Trophoblast cell (in vitro differentiated cells and primary cell): ENCODE measurements at regions not wholly inside any gene's neighbourhood (a gene's known extent, or its start where the extent isn't known, plus 50 kb on each side); places are given as distances from the start of the nearest gene placed in this dataset.

ENCODE experiments used
- DNase-seq, 2 donors: peaks; one replicate each; pipeline ENCODE4 v3.0.0-alpha.2; 2016
- H2AFZ ChIP-seq: 2 replicates; pipeline ENCODE4 v1.6.1; 2013; ENCODE audit warnings: low read length, moderate library complexity, mild to moderate bottlenecking; ENCODE audit not compliant: insufficient read depth, poor library complexity
- H2AK5ac ChIP-seq: 2 replicates; pipeline ENCODE4 v1.6.1; 2013; ENCODE audit warnings: mild to moderate bottlenecking, low read length
- H2BK120ac ChIP-seq: 2 replicates; pipeline ENCODE4 v1.6.1; 2013; ENCODE audit warnings: low read length, mild to moderate bottlenecking, moderate library complexity; ENCODE audit not compliant: insufficient read depth, poor library complexity
- H2BK12ac ChIP-seq: 2 replicates; pipeline ENCODE4 v1.6.1; 2013; ENCODE audit warnings: mild to moderate bottlenecking, low read length, moderate library complexity
- H2BK5ac ChIP-seq: 2 replicates; pipeline ENCODE4 v1.6.1; 2013; ENCODE audit warnings: low read length, low read depth, moderate library complexity, mild to moderate bottlenecking; ENCODE audit not compliant: poor library complexity
- H3K14ac ChIP-seq: 2 replicates; pipeline ENCODE4 v1.6.1; 2013; ENCODE audit warnings: mild to moderate bottlenecking, low read length
- H3K18ac ChIP-seq: 2 replicates; pipeline ENCODE4 v1.6.1; 2013; ENCODE audit warnings: mild to moderate bottlenecking, low read length
- H3K23ac ChIP-seq: 2 replicates; pipeline ENCODE4 v1.6.1; 2013; ENCODE audit warnings: low read length
- H3K27ac ChIP-seq: 2 replicates; pipeline ENCODE4 v1.5.1; 2013; ENCODE audit warnings: low read depth, mild to moderate bottlenecking, inconsistent platforms, low read length, moderate library complexity
- H3K27me3 ChIP-seq: 2 replicates; pipeline ENCODE4 v1.6.1; 2013; ENCODE audit warnings: inconsistent platforms, mild to moderate bottlenecking, low read length, moderate library complexity; ENCODE audit not compliant: insufficient read depth
- H3K36me3 ChIP-seq, 2 experiments: 1 replicate in 1 of 2; 2 replicates in 1 of 2; pipeline ENCODE4 v1.6.1; 2013; ENCODE audit warnings: low read length in 2 of 2, mild to moderate bottlenecking in 2 of 2, moderate library complexity in 1 of 2; ENCODE audit not compliant: insufficient read depth in 2 of 2, control insufficient read depth in 1 of 2
- H3K4ac ChIP-seq: 2 replicates; pipeline ENCODE4 v1.6.1; 2013; ENCODE audit warnings: low read depth, mild to moderate bottlenecking, low read length, moderate library complexity
- H3K4me1 ChIP-seq, 2 experiments: 1 replicate in 1 of 2; 2 replicates in 1 of 2; pipeline ENCODE4 v1.6.1; 2013; ENCODE audit warnings: low read length in 2 of 2, mild to moderate bottlenecking in 2 of 2, moderate library complexity in 1 of 2; ENCODE audit not compliant: insufficient read depth in 2 of 2, control insufficient read depth in 1 of 2
- H3K4me2 ChIP-seq: 2 replicates; pipeline ENCODE4 v1.6.1; 2013; ENCODE audit warnings: inconsistent platforms, mild to moderate bottlenecking, low read length, moderate library complexity
- H3K4me3 ChIP-seq: 2 replicates; pipeline ENCODE4 v1.5.1; 2013; ENCODE audit warnings: mild to moderate bottlenecking, low read depth, low read length, inconsistent platforms
- H3K79me1 ChIP-seq: one replicate; pipeline ENCODE4 v1.6.1; 2013; ENCODE audit warnings: low read length
- H3K79me2 ChIP-seq: 2 replicates; pipeline ENCODE4 v1.6.1; 2013; ENCODE audit warnings: low read length, mild to moderate bottlenecking; ENCODE audit not compliant: control insufficient read depth, insufficient read depth, poor library complexity
- H3K9ac ChIP-seq: 2 replicates; pipeline ENCODE4 v1.6.1; 2013; ENCODE audit warnings: mild to moderate bottlenecking, low read length
- H3K9me3 ChIP-seq: 2 replicates; pipeline ENCODE4 v1.6.1; 2013; ENCODE audit warnings: low read depth, mild to moderate bottlenecking, control low read depth, inconsistent platforms, low read length; ENCODE audit not compliant: insufficient read depth
- H4K12ac ChIP-seq: 2 replicates; pipeline ENCODE4 v1.6.1; 2013; ENCODE audit warnings: low read depth, mild to moderate bottlenecking, low read length, moderate library complexity
- H4K8ac ChIP-seq: 2 replicates; pipeline ENCODE4 v1.6.1; 2013; ENCODE audit warnings: low read depth, mild to moderate bottlenecking, low read length, moderate library complexity
- H4K91ac ChIP-seq: one replicate; pipeline ENCODE4 v1.6.1; 2013; ENCODE audit warnings: low read depth, mild to moderate bottlenecking, low read length, moderate library complexity
- WGBS: extraction: QIAGEN DNeasy Blood & Tissue Kit; methylation state at CpG from one replicate; pipeline ENCODE4 v1.1.7; 2013; ENCODE audit warnings: missing lambda C conversion rate; ENCODE audit not compliant: insufficient read length, insufficient coverage; ENCODE audit errors: extremely low coverage; 5-methylcytosine and 5-hydroxymethylcytosine counted together

DNA sequence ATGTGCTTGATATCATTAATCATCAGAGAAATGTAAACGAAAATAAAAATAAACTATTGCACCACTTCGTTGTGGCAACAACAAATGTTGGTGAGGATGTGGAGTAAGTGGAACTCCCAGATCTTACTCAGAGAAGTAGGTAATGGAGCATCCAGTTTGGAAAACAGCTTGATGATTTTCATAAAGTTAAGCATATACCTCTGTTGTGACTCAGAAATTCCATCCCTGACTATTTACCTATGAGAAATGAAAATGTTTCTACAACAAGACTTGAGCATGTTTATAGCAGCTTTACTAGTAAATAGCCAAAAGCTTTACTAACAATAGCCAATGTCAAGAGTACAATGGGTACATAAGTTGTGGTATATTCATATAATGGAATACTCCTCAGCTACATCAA lies 214.7 kb upstream of the NMUR2 start:
- no peak overlapping the region for H2BK120ac ChIP-seq
- no peak overlapping the region for H3K9ac ChIP-seq
- H2BK12ac ChIP-seq = no peak overlapping the region
- H3K79me1 ChIP-seq = no peaks in the 10 kb centered on the region
- no peak overlapping the region for H4K91ac ChIP-seq
- no peak overlapping the region for H3K4ac ChIP-seq
- no peak overlapping the region for H3K18ac ChIP-seq
- H2BK5ac ChIP-seq = no peak overlapping the region
- H3K4me3 ChIP-seq = no peak overlapping the region
- no peaks in the 10 kb centered on the region for H3K27me3 ChIP-seq
- H3K4me2 ChIP-seq = no peak overlapping the region
- H2AFZ ChIP-seq = no peak overlapping the region
- no peaks in the 10 kb centered on the region for H3K36me3 ChIP-seq
- no peak overlapping the region for H4K8ac ChIP-seq
- H3K27ac ChIP-seq = no peak overlapping the region
- no peak overlapping the region for H4K12ac ChIP-seq
- H3K23ac ChIP-seq = no peak overlapping the region
- no peaks in the 10 kb centered on the region for H3K4me1 ChIP-seq
- no peak overlapping the region for H3K14ac ChIP-seq
- WGBS = no CpG with 5 or more reads among the region's 2 CpGs
- H3K9me3 ChIP-seq = no peaks in the 10 kb centered on the region
- no peaks in the 10 kb centered on the region for H3K79me2 ChIP-seq
- peak in 1 of 2 donors; percentile 55 for DNase-seq
- no peak overlapping the region for H2AK5ac ChIP-seq

DNA sequence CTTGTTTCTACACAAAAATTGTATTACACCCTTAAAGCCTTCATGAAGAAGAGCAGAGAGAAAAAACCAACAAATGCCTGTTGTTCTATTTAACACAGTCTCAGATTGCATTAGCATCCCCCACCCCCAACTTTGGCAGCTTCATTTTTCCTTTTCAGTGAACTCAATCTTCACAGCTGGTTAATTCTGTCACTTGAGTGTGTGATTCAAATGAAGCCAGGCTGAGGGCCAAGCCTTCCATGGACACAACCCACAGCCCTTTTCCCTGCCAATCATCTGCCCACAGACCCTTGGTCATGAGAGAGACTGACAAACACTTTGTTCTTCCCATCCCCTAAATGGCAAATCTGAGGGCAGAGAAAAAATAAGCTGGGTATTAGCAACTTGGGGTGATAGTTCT lies 217.5 kb upstream of the NMUR2 start:
- Histone ChIP-seq H3K23ac (no peak overlapping the region), H3K4me3 (no peak overlapping the region)

DNA sequence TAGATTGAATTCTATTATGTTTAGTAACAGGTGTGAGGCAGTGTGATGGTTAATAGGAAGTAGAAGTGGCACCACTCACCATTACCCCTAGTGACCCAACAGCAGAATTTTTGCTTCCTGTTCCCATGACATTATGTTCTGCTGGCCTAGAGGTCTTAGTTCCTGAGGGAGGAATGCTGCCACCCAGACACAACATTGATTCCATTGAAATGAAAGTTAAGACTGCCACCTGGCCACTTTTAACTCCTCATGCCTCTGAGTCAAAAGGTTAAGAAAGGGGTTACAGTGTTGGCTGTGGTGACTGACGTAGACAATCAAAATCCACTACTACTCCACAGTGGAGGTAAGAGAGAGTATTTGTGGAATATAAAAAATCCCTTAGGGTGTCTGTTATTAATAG lies 218.9 kb upstream of the NMUR2 start:
- H2BK5ac ChIP-seq = no peak overlapping the region
- no peak overlapping the region for H3K4ac ChIP-seq
- no peak overlapping the region for H3K27ac ChIP-seq
- H2AFZ ChIP-seq = no peak overlapping the region
- H4K91ac ChIP-seq = no peak overlapping the region
- H2BK120ac ChIP-seq = no peak overlapping the region
- no peak overlapping the region for H4K12ac ChIP-seq
- no peaks in the 10 kb centered on the region for H3K79me2 ChIP-seq
- H3K23ac ChIP-seq = no peak overlapping the region
- no peak overlapping the region for H2AK5ac ChIP-seq
- no peak overlapping the region for H3K9ac ChIP-seq
- H2BK12ac ChIP-seq = no peak overlapping the region
- H3K4me2 ChIP-seq = no peak overlapping the region
- no peak overlapping the region for H3K14ac ChIP-seq
- no peaks in the 10 kb centered on the region for H3K27me3 ChIP-seq
- no peak overlapping the region for H3K18ac ChIP-seq
- DNase-seq = peak; percentile 53
- H3K4me1 ChIP-seq = no peaks in the 10 kb centered on the region
- H3K36me3 ChIP-seq = no peaks in the 10 kb centered on the region
- no peaks in the 10 kb centered on the region for H3K79me1 ChIP-seq
- H4K8ac ChIP-seq = no peak overlapping the region
- H3K4me3 ChIP-seq = no peak overlapping the region
- no CpG with 5 or more reads among the region's 1 CpG for WGBS
- H3K9me3 ChIP-seq = no peaks in the 10 kb centered on the region

More for the DNA sequence above, 217.5 kb upstream of the NMUR2 start:
- Histone ChIP-seq H4K91ac (no peak overlapping the region), H2BK5ac (no peak overlapping the region), H3K27ac (no peak overlapping the region), H3K9me3 (no peaks in the 10 kb centered on the region), H3K4me1 (no peaks in the 10 kb centered on the region), H3K4me2 (no peak overlapping the region), H3K36me3 (no peaks in the 10 kb centered on the region), H2AK5ac (no peak overlapping the region), H3K14ac (no peak overlapping the region), H3K79me2 (no peaks in the 10 kb centered on the region), H3K4ac (no peak overlapping the region), H2AFZ (no peak overlapping the region), H2BK120ac (no peak overlapping the region), H3K27me3 (no peaks in the 10 kb centered on the region), H3K18ac (no peak overlapping the region), H2BK12ac (no peak overlapping the region), H3K79me1 (no peaks in the 10 kb centered on the region), H4K8ac (no peak overlapping the region), H4K12ac (no peak overlapping the region), H3K9ac (no peak overlapping the region)
- no peak for DNase-seq

DNA sequence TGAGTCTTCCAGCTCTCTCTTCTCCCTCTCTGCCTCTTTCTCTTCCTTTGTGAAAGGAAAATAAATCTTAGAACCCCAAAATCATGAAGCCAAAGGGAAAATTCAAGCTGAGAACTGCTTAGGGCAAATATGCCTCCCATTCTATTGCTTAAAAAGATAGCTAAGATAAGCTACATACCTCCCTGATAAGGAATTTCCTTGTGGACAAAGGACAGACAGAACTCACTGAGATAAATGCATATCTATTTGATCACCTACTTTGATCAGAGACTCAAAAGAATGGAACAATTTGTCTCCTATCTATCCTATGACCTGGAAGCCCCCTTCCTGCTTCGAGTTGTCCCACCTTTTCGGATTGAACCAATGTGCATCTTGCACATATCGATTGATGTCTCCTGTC lies 220.6 kb upstream of the NMUR2 start:
- no peaks in the 10 kb centered on the region for H3K79me2 ChIP-seq
- no peak overlapping the region for H3K4me3 ChIP-seq
- H3K14ac ChIP-seq = no peak overlapping the region
- DNase-seq = peak in 1 of 2 donors; percentile 59
- no peaks in the 10 kb centered on the region for H3K9me3 ChIP-seq
- H3K27ac ChIP-seq = no peak overlapping the region
- H4K8ac ChIP-seq = no peak overlapping the region
- H3K4ac ChIP-seq = no peak overlapping the region
- no peak overlapping the region for H3K23ac ChIP-seq
- no peaks in the 10 kb centered on the region for H3K36me3 ChIP-seq
- no peak overlapping the region for H4K91ac ChIP-seq
- no peak overlapping the region for H2BK5ac ChIP-seq
- H2AK5ac ChIP-seq = no peak overlapping the region
- WGBS = no CpG with 5 or more reads among the region's 3 CpGs
- no peaks in the 10 kb centered on the region for H3K27me3 ChIP-seq
- H3K79me1 ChIP-seq = no peaks in the 10 kb centered on the region
- no peak overlapping the region for H2BK12ac ChIP-seq
- H3K9ac ChIP-seq = no peak overlapping the region
- no peak overlapping the region for H3K4me2 ChIP-seq
- no peak overlapping the region for H3K18ac ChIP-seq
- no peaks in the 10 kb centered on the region for H3K4me1 ChIP-seq
- H4K12ac ChIP-seq = no peak overlapping the region
- H2BK120ac ChIP-seq = no peak overlapping the region
- H2AFZ ChIP-seq = no peak overlapping the region
